NCI-H2196 (cell line): ENCODE measurements at regions not wholly inside any gene's neighbourhood (a gene's known extent, or its start where the extent isn't known, plus 50 kb on each side); places are given as distances from the start of the nearest gene placed in this dataset.
A peak's percentile ranks its signal among the peaks of the same experiment; 100 is the strongest.
"Not testable (repeated sequence)": the region's sequence is repeated elsewhere in the genome, so short reads cannot be mapped to it uniquely, and the experiment has no call there.

ENCODE experiments used
- DNase-seq: peaks from one replicate; lab custom pipeline; 2025; ENCODE audit not compliant: unreplicated experiment; lab: John Stamatoyannopoulos, UW

- no peak for DNase-seq
Observed at GRCh38 chr11:86861810-86862209, 61.5 kb downstream of the PRSS23 start.

DNA sequence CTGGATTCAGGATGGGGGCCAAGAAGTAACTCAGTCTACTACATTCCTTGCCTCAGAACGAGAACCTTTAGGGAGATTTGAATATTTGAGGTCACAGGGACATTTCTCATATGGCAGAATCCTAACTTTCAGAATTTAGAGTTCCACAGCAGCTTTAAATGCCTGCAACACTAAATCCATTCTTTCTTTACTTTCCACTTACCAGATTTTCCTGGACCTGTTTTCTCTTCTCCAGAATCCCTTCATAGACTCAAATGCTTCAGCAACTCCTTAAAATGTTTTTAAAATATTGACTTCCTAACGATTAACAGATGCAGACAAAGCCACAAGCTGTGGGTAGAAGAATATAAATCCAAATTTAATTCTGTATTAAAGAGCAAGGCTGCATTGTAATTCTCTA, 63.1 kb downstream of the PRSS23 start:
- no peak for DNase-seq

DNA sequence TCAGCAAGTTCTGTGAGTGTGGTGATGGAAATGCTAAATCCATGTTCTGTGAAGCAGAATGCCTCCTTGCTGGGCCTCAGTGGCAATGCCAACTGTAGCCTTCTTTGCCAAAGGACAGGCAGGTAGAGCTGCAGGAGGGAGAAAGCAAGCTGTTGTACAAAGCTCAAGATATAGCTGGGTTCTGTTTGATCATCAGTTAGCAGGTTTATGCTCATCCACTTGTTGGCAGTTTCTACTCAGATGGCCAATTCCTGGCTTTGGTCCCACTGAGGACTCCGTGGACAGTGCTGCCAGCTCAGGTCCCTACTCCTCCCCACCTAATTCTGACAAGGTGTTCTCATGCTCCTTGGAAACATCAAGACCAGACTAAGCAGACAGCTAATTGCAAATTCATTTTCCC, 65.1 kb downstream of the PRSS23 start:
- DNase-seq: no peak

DNA sequence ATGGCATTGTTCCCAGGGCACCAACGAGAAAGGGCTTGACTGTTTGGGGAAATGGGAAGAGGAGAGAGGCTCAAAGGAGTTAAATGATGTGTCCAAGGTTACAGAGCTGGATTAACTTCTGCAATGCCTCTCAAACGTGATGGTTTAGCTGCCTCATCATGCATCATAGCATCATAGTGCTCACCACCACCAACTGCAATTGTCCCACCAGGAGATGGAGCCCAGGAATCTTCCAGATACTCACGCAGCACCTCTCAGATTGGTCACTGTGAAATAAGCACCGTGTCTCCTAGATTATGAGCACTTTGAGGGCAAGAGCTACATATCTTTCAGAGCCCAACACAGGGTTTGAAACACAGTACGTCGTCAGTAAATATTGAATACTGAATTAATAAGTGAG, 69.2 kb downstream of the PRSS23 start:
- DNase-seq: no peak

DNA sequence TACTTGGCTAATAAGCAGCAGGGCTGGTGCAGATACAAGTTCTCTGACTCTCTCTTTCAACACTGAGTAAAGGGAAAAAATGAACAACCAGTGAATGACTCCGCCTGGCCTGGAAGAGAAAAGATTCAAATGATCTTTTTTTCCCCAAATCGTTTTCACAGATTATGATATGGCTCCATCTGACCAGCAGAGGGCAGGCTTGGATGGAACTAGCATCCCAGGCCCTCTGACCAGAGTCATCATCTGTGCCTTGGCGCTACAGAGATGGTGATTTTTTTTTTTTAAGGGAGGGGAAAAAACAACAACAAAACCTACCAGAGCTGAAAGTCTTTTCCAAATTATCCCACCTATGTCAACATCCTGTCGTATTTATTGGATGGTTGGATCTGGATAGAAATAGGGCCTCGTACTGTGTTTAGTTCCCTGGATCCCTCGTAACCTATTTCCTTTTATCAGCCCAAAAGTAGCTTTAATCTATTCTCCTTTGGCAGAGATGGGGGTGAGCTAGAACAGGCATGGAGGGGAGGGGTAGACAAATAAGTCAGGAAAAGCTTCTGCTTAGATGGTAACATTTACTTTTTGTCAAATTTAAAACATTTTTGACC, 69.7 kb downstream of the PRSS23 start:
- peak; percentile 54 for DNase-seq

- no peak for DNase-seq
Observed at GRCh38 chr11:86873573-86874083, 73.3 kb downstream of the PRSS23 start.

DNA sequence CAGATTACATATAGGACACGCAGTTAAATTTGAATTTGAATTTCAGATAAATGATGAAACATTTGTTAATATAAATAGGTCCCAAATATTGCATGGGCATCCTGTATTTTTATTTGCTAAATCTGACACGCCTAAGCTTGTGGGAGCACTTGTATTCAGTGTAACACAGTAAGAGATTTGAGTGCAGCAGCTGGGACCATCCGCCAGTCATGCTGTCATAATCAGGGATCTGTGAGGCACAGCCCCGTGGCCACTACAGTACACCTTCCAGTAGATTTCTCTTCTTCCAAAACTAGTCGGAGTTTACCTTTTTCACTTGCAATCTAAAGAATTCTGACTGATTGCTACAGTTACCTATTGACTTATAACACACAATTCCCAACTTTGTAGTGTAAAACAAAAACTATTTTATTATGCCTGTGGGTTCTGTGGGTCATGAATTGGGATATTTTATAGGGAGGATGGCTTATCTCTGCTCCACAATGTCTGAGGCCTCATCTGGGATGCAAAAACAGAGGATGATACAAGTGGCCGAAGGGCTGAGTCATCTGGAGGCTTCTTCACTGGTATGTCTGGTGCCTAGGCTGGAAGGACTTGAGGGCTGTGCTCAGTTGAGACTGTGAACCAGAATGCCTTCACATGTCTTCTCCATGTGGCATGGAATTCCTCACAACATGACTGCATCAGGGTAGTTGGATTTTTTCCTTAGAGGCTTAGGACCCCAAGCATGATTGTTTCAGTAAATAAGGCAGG, 74.1 kb downstream of the PRSS23 start:
- no peak for DNase-seq

GRCh38 chr11:86876716-86877234, 76.4 kb downstream of the PRSS23 start:
- no peak for DNase-seq

DNA sequence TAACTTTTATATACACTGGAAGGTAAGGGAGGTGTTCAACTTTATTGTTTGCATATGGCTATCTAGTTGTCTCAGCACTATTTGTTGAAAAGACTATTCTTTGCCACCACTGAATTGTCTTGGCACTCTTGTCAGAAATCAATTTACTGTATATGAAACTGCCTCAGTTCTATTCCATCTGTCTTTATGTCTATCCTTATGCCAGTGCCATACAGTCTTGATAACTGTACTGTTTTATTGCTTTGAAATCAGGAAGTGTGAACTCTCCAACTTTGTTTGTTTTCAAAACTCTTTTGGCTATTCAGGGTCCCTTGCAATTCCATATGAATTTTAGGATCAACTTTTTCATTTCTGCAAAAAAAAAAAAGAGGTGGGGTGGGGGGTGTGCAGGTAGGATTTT, 77.2 kb downstream of the PRSS23 start:
- no peak for DNase-seq

DNA sequence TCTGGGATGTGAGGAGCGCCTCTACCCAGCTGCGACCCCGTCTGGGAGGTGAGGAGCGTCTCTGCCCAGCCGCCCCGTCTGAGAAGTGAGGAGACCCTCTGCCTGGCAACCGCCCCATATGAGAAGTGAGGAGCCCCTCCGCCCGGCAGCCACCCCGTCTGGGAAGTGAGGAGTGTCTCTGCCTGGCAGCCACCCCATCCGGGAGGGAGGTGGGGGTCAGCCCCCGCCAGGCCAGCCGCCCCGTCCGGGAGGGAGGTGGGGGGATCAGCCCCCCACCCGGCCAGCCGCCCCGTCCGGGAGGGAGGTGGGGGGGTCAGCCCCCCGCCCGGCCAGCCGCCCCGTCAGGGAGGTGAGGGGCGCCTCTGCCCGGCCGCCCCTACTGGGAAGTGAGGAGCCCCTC, 76.0 kb downstream of the FZD4 start:
- not testable (repeated sequence) for DNase-seq

DNA sequence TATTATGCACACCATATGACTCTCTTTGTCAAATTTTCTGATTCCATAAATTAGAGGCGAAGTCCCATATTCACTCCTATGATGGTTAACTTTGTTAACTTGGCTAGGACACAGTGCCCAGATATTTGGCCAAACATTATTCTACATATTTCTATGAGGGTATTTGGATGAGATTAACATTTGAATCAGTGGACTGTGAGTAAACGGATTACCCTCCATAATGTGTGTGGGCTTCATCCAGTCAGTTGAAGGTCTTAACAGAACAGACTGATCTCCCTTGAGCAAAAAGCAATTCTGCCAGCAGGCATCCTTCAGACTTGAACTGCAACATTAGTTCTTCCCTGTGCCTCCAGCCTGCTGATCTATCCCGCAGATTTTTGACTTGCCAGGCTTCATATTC, 69.9 kb downstream of the FZD4 start:
- DNase-seq: no peak

GRCh38 chr11:86888164-86889000, 66.8 kb downstream of the FZD4 start:
- DNase-seq: no peak

DNA sequence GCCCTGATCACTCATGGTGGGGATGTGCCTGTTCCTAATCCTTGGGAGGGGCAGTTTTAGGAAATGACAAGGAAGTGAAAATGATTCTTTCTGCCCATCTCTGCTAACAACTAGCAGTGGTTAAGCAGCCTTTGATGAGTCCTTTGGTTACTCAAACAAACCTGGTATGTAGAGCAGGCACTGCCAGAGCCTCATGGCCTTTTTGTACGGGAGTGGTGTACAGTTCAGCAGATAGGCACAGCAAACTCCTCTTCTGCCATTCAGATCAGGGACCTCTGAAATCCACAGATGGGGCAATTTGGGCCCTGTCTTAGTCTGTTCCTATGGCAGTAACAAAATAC, 66.2 kb downstream of the FZD4 start:
- DNase-seq: no peak

DNA sequence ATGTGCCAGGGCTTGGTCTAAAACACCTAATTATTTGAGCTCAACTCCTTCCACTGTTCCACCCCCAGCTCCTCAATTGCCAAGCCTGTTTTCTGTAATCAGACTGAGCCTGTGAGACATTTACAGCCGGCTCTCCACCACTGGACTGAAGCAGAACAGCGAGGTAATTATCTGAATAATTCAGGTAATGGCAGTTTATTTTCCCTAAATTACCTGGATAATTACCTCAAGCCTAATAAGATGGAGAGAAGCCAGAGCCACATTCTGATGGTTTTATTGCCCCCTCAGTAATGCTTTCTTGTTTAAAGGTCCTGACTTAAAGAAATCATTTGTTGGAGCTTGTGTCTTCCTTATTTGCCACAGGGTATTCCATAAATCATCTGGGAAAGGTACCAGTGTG, 64.2 kb downstream of the FZD4 start:
- no peak for DNase-seq

DNA sequence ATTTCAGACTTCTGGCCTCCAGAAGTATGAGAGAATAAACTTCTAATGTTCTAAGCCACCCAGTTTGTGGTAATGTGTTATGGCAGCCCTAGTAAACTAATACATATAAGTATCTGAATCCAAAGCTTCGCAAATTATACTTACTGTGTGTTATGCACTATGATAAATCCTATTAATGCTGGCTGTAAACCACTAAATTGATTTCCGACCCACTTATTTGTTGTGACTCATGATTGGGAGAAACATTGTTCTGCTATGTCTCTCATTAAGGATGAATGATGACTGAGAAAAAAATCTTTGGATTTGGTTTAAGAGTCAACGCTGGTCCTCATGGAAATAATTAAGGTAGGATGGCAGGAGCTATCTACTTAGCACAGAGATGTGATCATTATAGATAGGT, 62.0 kb downstream of the FZD4 start:
- DNase-seq: no peak
